Caco-2 (cell line): ENCODE measurements at regions not wholly inside any gene's neighbourhood (a gene's known extent, or its start where the extent isn't known, plus 50 kb on each side); places are given as distances from the start of the nearest gene placed in this dataset.

Source experiments
- BruUV-seq: library from RNA; stranded (reverse); fragments of 400-500 nt; replicated peaks from 2 replicates; lab custom pipeline; 2021; lab: Mats Ljungman, UMichigan
- CTCF ChIA-PET: fragments of 300-600 bp; sonication (Branson Sonifier 250); formaldehyde crosslinking; loops from one replicate; lab custom pipeline; 2022; ENCODE audit warnings: antibody characterized with exemption; lab: Charles Lee
- POLR2A ChIA-PET: fragments of 300-600 bp; sonication (Branson Sonifier 250); formaldehyde crosslinking; loops from one replicate; lab custom pipeline; 2022; ENCODE audit warnings: antibody characterized with exemption; lab: Charles Lee
- DNase-seq, 2 experiments: peaks; one replicate each; pipeline versions ENCODE4 v3.0.0 to v3.0.0-alpha.2; 2020 to 2022
- H3K27me3 ChIP-seq: replicated peaks from 2 replicates; pipeline ENCODE4 v1.6.0; 2011; ENCODE audit warnings: low read length; ENCODE audit not compliant: control insufficient read depth, insufficient read depth
- H3K36me3 ChIP-seq: 2 replicates; pipeline ENCODE4 v1.5.1; 2011; ENCODE audit warnings: low read length; ENCODE audit not compliant: control insufficient read depth, insufficient read depth
- H3K4me1 ChIP-seq: fragments of 250-450 bp; sonication (Bioruptor Pico); 2 replicates; pipeline ENCODE4 v1.5.1; 2020; ENCODE audit warnings: mild to moderate bottlenecking
- H3K4me3 ChIP-seq: 2 replicates; pipeline ENCODE4 v1.5.1; 2011; ENCODE audit warnings: low read depth, mild to moderate bottlenecking, control low read depth, low read length
- H3K9me3 ChIP-seq: fragments of 250-450 bp; sonication (Bioruptor Pico); 2 replicates; pipeline ENCODE4 v1.5.1; 2020; ENCODE audit warnings: mild to moderate bottlenecking, moderate library complexity
- H3K27ac Mint-ChIP-seq: one replicate; pipeline ENCODE4 v1.8.0; 2022; ENCODE audit warnings: mixed read lengths; ENCODE audit not compliant: unreplicated experiment
- H3K27me3 Mint-ChIP-seq: one replicate; pipeline ENCODE4 v1.8.0; 2022; ENCODE audit warnings: mixed read lengths; ENCODE audit not compliant: insufficient read depth, unreplicated experiment
- H3K36me3 Mint-ChIP-seq: one replicate; pipeline ENCODE4 v1.8.0; 2022; ENCODE audit warnings: mild to moderate bottlenecking, mixed read lengths; ENCODE audit not compliant: insufficient read depth, unreplicated experiment
- H3K4me1 Mint-ChIP-seq: one replicate; pipeline ENCODE4 v1.8.0; 2022; ENCODE audit warnings: low read depth, mixed read lengths; ENCODE audit not compliant: unreplicated experiment
- H3K4me3 Mint-ChIP-seq: one replicate; pipeline ENCODE4 v1.8.0; 2022; ENCODE audit warnings: mild to moderate bottlenecking, moderate library complexity, mixed read lengths; ENCODE audit not compliant: unreplicated experiment
- H3K9me3 Mint-ChIP-seq: one replicate; pipeline ENCODE4 v1.8.0; 2022; ENCODE audit warnings: mixed read lengths; ENCODE audit not compliant: unreplicated experiment
- CTCF ChIP-seq, 2 experiments: fragments of 200-600 bp in 1 of 2; IDR thresholded peaks; 1 replicate in 1 of 2; 2 replicates in 1 of 2; pipeline versions ENCODE4 v1.5.1 to v1.8.0; 2011 to 2022; ENCODE audit warnings: antibody characterized with exemption in 1 of 2, control low read depth in 1 of 2, inconsistent platforms in 1 of 2, low read depth in 1 of 2, low read length in 1 of 2, mild to moderate bottlenecking in 1 of 2, moderate library complexity in 1 of 2; ENCODE audit not compliant: insufficient read depth in 1 of 2, severe bottlenecking in 1 of 2, unreplicated experiment in 1 of 2
- intact Hi-C: fragments of 100-400 bp; cut with micrococcal nuclease; formaldehyde crosslinking; loops from one replicate; pipeline ENCODE4 v1.10.0; 2022; ENCODE audit not compliant: unreplicated experiment

DNA sequence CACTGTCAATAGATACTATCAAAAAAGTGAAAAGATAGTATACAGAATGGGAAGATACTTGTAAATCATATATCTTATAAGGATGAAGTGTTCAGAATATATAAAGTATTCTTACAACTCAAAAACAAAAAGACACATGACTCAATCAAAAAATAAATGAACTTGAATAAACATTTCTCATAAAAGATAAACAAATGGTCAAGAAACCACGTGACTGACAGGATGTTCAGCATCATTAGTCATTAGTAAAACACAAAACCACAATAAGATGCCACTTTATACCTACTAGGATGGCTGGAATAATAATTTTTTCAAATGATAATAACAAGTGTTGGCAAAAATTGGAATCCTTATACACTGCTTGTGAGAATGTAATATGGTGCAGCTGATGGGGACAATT, 729.1 kb upstream of the HS3ST5 start:
- intact Hi-C loops: no loop called here
- peaks cover 5% of the 10 kb centered on the region; the same call in 1 of the 2 replicates for H3K9me3 ChIP-seq
- no peak overlapping the region for H3K4me3 ChIP-seq
- no peaks in the 10 kb centered on the region for H3K4me1 Mint-ChIP-seq
- no peaks in the 10 kb centered on the region for H3K27me3 Mint-ChIP-seq
- ChIA-PET POLR2A (no interaction called here), CTCF (no interaction called here)
- DNase-seq: no peak
- H3K36me3 ChIP-seq: no peaks in the 10 kb centered on the region
- BruUV-seq: no TSS peak
- H3K4me1 ChIP-seq: no peaks in the 10 kb centered on the region
- no peak overlapping the region for H3K4me3 Mint-ChIP-seq
- no peak overlapping the region for H3K27ac Mint-ChIP-seq
- TF ChIP-seq CTCF (IDR thresholded peaks at IDR 0.05; ENCODE audit: insufficient read depth in 1 of 2, low read depth in 1 of 2, low read length in 1 of 2, severe bottlenecking in 1 of 2, unreplicated experiment in 1 of 2): no peak
- no peaks in the 10 kb centered on the region for H3K36me3 Mint-ChIP-seq
- no peaks in the 10 kb centered on the region for H3K27me3 ChIP-seq
- peaks cover 11% of the 10 kb centered on the region for H3K9me3 Mint-ChIP-seq

- Mint-ChIP-seq H3K36me3 (no peaks in the 10 kb centered on the region), H3K4me3 (no peak overlapping the region), H3K9me3 (peaks cover 11% of the 10 kb centered on the region), H3K27me3 (no peaks in the 10 kb centered on the region), H3K4me1 (no peaks in the 10 kb centered on the region), H3K27ac (no peak overlapping the region)
- H3K9me3 ChIP-seq: peaks cover 5% of the 10 kb centered on the region; the same call in 1 of the 2 replicates
- H3K4me1 ChIP-seq: no peaks in the 10 kb centered on the region
- no peak overlapping the region for H3K4me3 ChIP-seq
- H3K27me3 ChIP-seq: no peaks in the 10 kb centered on the region
- ChIA-PET POLR2A (no interaction called here), CTCF (no interaction called here)
- intact Hi-C loops: no loop called here
- H3K36me3 ChIP-seq: no peaks in the 10 kb centered on the region
- TF ChIP-seq CTCF (IDR thresholded peaks at IDR 0.05; ENCODE audit: insufficient read depth in 1 of 2, low read depth in 1 of 2, low read length in 1 of 2, severe bottlenecking in 1 of 2, unreplicated experiment in 1 of 2): no peak
- BruUV-seq: no TSS peak
- no peak for DNase-seq
Observed at GRCh38 chr6:115067690-115068447, 725.0 kb upstream of the HS3ST5 start.

DNA sequence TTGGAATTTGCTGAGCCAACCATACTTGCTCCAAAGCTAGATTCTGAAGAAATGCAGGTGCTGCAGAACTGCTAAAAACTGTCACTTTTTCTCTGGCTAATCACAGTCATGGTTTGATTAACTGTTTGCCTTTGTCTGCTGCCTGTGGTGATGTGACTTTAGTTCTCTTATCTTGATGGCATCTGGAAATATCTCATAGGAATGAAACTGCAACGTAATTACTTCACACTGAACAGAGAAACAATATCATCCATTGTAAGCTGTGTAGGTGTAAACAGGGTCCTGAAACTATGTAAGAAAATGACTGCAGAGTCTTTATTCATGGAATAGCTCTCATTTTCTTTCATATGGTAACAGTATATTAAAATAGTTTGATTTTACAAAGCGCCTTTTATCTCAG, 721.9 kb upstream of the HS3ST5 start:
- H3K4me3 ChIP-seq: no peak overlapping the region
- H3K4me1 ChIP-seq: no peaks in the 10 kb centered on the region
- Mint-ChIP-seq H3K27ac (no peak overlapping the region), H3K4me1 (no peaks in the 10 kb centered on the region), H3K36me3 (no peaks in the 10 kb centered on the region), H3K27me3 (no peaks in the 10 kb centered on the region), H3K4me3 (no peak overlapping the region), H3K9me3 (no peaks in the 10 kb centered on the region)
- no peak for TF ChIP-seq CTCF (IDR thresholded peaks at IDR 0.05; ENCODE audit: insufficient read depth in 1 of 2, low read depth in 1 of 2, low read length in 1 of 2, severe bottlenecking in 1 of 2, unreplicated experiment in 1 of 2)
- ChIA-PET POLR2A (no interaction called here), CTCF (no interaction called here)
- no TSS peak for BruUV-seq
- no peak for DNase-seq
- no peaks in the 10 kb centered on the region for H3K9me3 ChIP-seq
- no peaks in the 10 kb centered on the region for H3K27me3 ChIP-seq
- no peaks in the 10 kb centered on the region for H3K36me3 ChIP-seq
- intact Hi-C loops: no loop called here
